Smooth muscle cell (in vitro differentiated cells): ENCODE measurements at regions not wholly inside any gene's neighbourhood (a gene's known extent, or its start where the extent isn't known, plus 50 kb on each side); places are given as distances from the start of the nearest gene placed in this dataset.

Experiments used
- DNase-seq: peaks from one replicate; lab custom pipeline; 2025; ENCODE audit not compliant: unreplicated experiment; lab: John Stamatoyannopoulos, UW
- H2AFZ ChIP-seq: fragments of 200-600 bp; sonication (generic); 2 replicates; pipeline ENCODE4 v1.6.0; 2016; ENCODE audit warnings: antibody characterized with exemption, low read depth, mild to moderate bottlenecking
- H3F3A ChIP-seq: fragments of 200-600 bp; sonication (generic); 2 replicates; pipeline ENCODE4 v1.6.0; 2017; ENCODE audit warnings: antibody characterized with exemption, low read depth
- H3K27ac ChIP-seq: fragments of 200-600 bp; sonication (generic); 2 replicates; pipeline ENCODE4 v1.5.1; 2016; ENCODE audit warnings: low read depth, mild to moderate bottlenecking
- H3K27me3 ChIP-seq: fragments of 200-600 bp; sonication (generic); 2 replicates; pipeline ENCODE4 v1.6.1; 2016; ENCODE audit warnings: low read depth, mild to moderate bottlenecking
- H3K36me3 ChIP-seq: fragments of 200-600 bp; sonication (generic); 2 replicates; pipeline ENCODE4 v1.5.1; 2016; ENCODE audit warnings: low read depth
- H3K4me1 ChIP-seq: fragments of 200-600 bp; sonication (generic); 2 replicates; pipeline ENCODE4 v1.5.1; 2016; ENCODE audit warnings: low read depth
- H3K4me2 ChIP-seq: fragments of 200-600 bp; sonication (generic); 2 replicates; pipeline ENCODE4 v1.6.0; 2016; ENCODE audit warnings: mild to moderate bottlenecking
- H3K4me3 ChIP-seq: fragments of 200-600 bp; sonication (generic); 2 replicates; pipeline ENCODE4 v1.5.1; 2016; ENCODE audit warnings: mild to moderate bottlenecking
- H3K79me2 ChIP-seq: fragments of 200-600 bp; sonication (generic); 2 replicates; pipeline ENCODE4 v1.6.0; 2016; ENCODE audit warnings: low read depth, mild to moderate bottlenecking
- H3K9ac ChIP-seq: fragments of 200-600 bp; sonication (generic); 2 replicates; pipeline ENCODE4 v1.6.0; 2016; ENCODE audit warnings: low read depth
- H3K9me3 ChIP-seq: fragments of 200-600 bp; sonication (generic); replicated peaks from 2 replicates; pipeline ENCODE4 v1.5.1; 2016; ENCODE audit warnings: low read depth
- H4K20me1 ChIP-seq: fragments of 200-600 bp; sonication (generic); 2 replicates; pipeline ENCODE4 v1.6.0; 2016; ENCODE audit warnings: low read depth
- WGBS: methylation state at CpG from one replicate; pipeline ENCODE4 v1.1.7; 2016; ENCODE audit warnings: low lambda C conversion rate; 5-methylcytosine and 5-hydroxymethylcytosine counted together
- TF ChIP-seq, protein P1 (sequence below): fragments of 200-600 bp; sonication (generic); IDR thresholded peaks from 2 replicates; pipeline ENCODE4 v1.5.1; 2017; ENCODE audit warnings: borderline replicate concordance, mild to moderate bottlenecking, antibody characterized with exemption; ENCODE audit not compliant: insufficient read depth, poor library complexity, severe bottlenecking

DNA sequence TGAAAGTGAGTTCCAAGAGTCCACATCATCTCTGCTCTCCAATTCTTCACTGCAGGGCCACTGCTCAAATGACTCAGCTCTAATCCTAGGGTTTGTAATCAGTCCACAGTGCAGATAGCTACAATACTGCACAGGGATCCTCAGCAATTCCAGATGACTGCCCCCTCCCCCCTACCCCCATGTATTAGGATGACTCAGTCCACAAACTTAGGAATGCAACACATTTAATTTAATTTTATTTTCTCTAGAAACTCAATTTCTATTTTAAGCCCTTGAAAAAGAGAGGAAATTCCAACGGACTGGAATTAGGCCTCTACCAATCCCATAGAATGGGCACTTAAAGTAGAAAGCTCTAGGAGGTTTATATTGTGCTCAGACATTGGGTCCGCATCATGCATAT, 173.8 kb upstream of the SOX21 start:
- H3K9ac ChIP-seq: no peak overlapping the region
- DNase-seq: peak; percentile 2
- WGBS: 30% methylated on average over 2 of the region's 2 CpGs

DNA sequence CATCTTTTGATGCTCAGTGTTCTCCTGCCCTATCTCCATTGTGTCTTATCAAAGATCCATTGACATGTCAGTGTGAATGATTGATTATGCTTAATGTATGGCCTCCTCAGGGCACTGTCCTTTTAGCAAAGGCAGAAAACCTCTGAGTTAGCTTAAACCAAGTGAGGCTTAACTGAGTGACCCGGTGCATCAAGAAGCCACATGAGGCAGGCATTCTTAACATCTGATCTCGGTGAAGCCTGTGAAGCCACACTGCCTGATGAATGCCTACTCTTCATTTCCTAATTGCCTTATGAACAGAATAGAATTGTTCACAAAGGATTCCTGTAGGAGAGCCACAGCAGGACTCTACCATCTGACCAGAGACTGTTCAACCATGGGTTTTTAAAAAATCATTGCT, 168.1 kb upstream of the SOX21 start:
- peaks cover 4% of the 10 kb centered on the region for H3K4me1 ChIP-seq
- no peaks in the 10 kb centered on the region for H3F3A ChIP-seq
- H3K27ac ChIP-seq: no peak overlapping the region
- no peak overlapping the region for H3K9ac ChIP-seq
- no peak overlapping the region for H3K4me3 ChIP-seq
- no peaks in the 10 kb centered on the region for H3K9me3 ChIP-seq
- H3K79me2 ChIP-seq: no peaks in the 10 kb centered on the region
- TF ChIP-seq, protein P1, sequence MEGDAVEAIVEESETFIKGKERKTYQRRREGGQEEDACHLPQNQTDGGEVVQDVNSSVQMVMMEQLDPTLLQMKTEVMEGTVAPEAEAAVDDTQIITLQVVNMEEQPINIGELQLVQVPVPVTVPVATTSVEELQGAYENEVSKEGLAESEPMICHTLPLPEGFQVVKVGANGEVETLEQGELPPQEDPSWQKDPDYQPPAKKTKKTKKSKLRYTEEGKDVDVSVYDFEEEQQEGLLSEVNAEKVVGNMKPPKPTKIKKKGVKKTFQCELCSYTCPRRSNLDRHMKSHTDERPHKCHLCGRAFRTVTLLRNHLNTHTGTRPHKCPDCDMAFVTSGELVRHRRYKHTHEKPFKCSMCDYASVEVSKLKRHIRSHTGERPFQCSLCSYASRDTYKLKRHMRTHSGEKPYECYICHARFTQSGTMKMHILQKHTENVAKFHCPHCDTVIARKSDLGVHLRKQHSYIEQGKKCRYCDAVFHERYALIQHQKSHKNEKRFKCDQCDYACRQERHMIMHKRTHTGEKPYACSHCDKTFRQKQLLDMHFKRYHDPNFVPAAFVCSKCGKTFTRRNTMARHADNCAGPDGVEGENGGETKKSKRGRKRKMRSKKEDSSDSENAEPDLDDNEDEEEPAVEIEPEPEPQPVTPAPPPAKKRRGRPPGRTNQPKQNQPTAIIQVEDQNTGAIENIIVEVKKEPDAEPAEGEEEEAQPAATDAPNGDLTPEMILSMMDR: no peak
- H2AFZ ChIP-seq: no peak overlapping the region
- H4K20me1 ChIP-seq: no peaks in the 10 kb centered on the region
- no peak overlapping the region for H3K4me2 ChIP-seq
- 78% methylated on average over 2 of the region's 2 CpGs for WGBS
- peaks cover 10% of the 10 kb centered on the region for H3K27me3 ChIP-seq
- H3K36me3 ChIP-seq: no peaks in the 10 kb centered on the region
- DNase-seq: no peak

More for the DNA sequence above, 173.8 kb upstream of the SOX21 start:
- Histone ChIP-seq H3F3A (no peaks in the 10 kb centered on the region), H4K20me1 (no peaks in the 10 kb centered on the region), H3K36me3 (no peaks in the 10 kb centered on the region), H3K4me1 (peaks cover 9% of the 10 kb centered on the region), H3K4me2 (no peak overlapping the region), H2AFZ (no peak overlapping the region), H3K79me2 (no peaks in the 10 kb centered on the region), H3K27ac (peak overlapping the region; percentile 14), H3K27me3 (peaks cover 10% of the 10 kb centered on the region), H3K9me3 (no peaks in the 10 kb centered on the region), H3K4me3 (no peak overlapping the region)
- TF ChIP-seq, protein P1: no peak

DNA sequence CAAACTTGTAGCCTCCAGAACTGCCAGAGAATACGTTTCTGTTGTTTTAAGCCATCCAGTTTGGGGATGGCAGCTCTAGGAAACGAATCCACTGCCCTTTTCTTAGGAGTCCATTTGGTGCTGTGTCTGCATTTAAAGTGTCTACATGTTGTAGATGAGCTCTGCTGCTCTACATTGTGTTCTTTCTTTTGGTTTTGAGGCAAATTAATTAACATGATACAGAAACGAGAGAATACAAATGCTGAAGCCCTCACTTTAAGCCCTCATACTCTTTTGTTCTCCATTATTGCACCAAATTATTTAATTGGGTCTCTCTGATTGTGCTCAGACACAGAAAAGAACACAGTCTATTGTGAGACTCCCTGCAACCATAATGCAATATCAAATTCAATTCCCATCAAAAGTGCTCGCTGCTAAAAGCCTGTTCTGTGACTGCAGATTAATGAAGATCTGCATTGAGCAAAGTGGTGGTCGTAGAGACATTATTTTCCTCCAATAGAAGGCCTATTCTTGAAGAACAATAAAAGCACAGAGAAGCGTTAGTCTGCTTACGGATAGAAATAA, 166.3 kb upstream of the SOX21 start:
- Histone ChIP-seq H3F3A (no peaks in the 10 kb centered on the region), H3K27ac (no peak overlapping the region), H3K4me3 (no peak overlapping the region), H3K4me2 (no peak overlapping the region), H2AFZ (no peak overlapping the region), H3K9me3 (no peaks in the 10 kb centered on the region), H3K9ac (no peak overlapping the region), H4K20me1 (no peaks in the 10 kb centered on the region), H3K4me1 (no peaks in the 10 kb centered on the region), H3K36me3 (no peaks in the 10 kb centered on the region), H3K79me2 (no peaks in the 10 kb centered on the region), H3K27me3 (peaks cover 10% of the 10 kb centered on the region)
- TF ChIP-seq, protein P1: no peak
- no peak for DNase-seq
- 86% methylated on average over 7 of the region's 7 CpGs for WGBS

DNA sequence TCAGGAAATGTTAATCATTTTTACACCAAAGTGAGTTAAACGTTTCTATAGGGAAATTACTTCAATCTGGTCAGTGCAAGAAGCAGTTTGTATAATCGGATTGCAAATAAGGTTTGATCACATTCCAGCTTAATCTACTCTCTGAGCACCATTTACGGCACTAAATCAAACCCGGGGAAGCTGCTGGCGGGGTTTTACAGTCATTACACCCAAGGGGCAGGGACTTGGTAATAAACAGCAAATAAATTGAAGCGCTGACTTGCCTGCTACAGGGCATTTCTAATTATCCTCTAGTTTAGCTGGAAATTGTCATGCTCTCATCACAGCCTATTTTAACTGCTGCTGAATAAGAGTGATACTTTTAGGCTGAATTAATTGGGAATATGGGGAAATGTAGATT, 152.1 kb upstream of the SOX21 start:
- no peaks in the 10 kb centered on the region for H3F3A ChIP-seq
- no peak overlapping the region for H3K9ac ChIP-seq
- no peak overlapping the region for H2AFZ ChIP-seq
- no peaks in the 10 kb centered on the region for H3K4me1 ChIP-seq
- no peak for DNase-seq
- TF ChIP-seq, protein P1: no peak
- H3K79me2 ChIP-seq: no peaks in the 10 kb centered on the region
- 64% methylated on average over 6 of the region's 6 CpGs for WGBS
- no peak overlapping the region for H3K4me3 ChIP-seq
- H4K20me1 ChIP-seq: no peaks in the 10 kb centered on the region
- no peaks in the 10 kb centered on the region for H3K9me3 ChIP-seq
- H3K27me3 ChIP-seq: peaks cover 16% of the 10 kb centered on the region
- no peak overlapping the region for H3K27ac ChIP-seq
- H3K36me3 ChIP-seq: no peaks in the 10 kb centered on the region
- H3K4me2 ChIP-seq: no peak overlapping the region
